H1 (cell line): ENCODE measurements at regions not wholly inside any gene's neighbourhood (a gene's known extent, or its start where the extent isn't known, plus 50 kb on each side); places are given as distances from the start of the nearest gene placed in this dataset.

Experiments used
- CTCF ChIA-PET: fragments of 300-600 bp; sonication (Branson Sonifier 250); formaldehyde crosslinking; loops from one replicate; lab custom pipeline; 2021; ENCODE audit not compliant: partially characterized antibody; lab: Charles Lee
- POLR2A ChIA-PET: fragments of 300-600 bp; sonication (Branson Sonifier 250); formaldehyde crosslinking; loops from one replicate; lab custom pipeline; 2021; ENCODE audit warnings: inconsistent platforms; ENCODE audit not compliant: partially characterized antibody; lab: Charles Lee
- DNase-seq, 2 experiments: peaks; one replicate each; pipeline versions ENCODE4 v3.0.0 to v3.0.0-alpha.2; 2010 to 2022; ENCODE audit warnings: low spot score in 2 of 2, low read depth in 1 of 2, mixed read lengths in 1 of 2
- FAIRE-seq: peaks from 2 replicates; lab custom pipeline; 2011; peaks lifted over from hg19 to GRCh38; lab: Jason Lieb, UNC
- H2AFZ ChIP-seq: 2 replicates; pipeline ENCODE4 v1.8.1; 2012; ENCODE audit warnings: low read length, inconsistent platforms
- H2AK5ac ChIP-seq: 2 replicates; pipeline ENCODE4 v1.6.1; 2013; ENCODE audit warnings: low read depth, low read length
- H2BK120ac ChIP-seq: replicated peaks from 2 replicates; pipeline ENCODE3; 2013; ENCODE audit warnings: low read depth, low read length, inconsistent platforms
- H2BK12ac ChIP-seq: 2 replicates; pipeline ENCODE4 v1.6.1; 2013; ENCODE audit warnings: low read depth, low read length
- H2BK15ac ChIP-seq: 2 replicates; pipeline ENCODE4 v1.6.1; 2013; ENCODE audit warnings: low read length
- H2BK20ac ChIP-seq: 2 replicates; pipeline ENCODE4 v1.6.1; 2013; ENCODE audit warnings: low read length
- H2BK5ac ChIP-seq: 2 replicates; pipeline ENCODE4 v1.6.1; 2013; ENCODE audit warnings: low read depth, low read length
- H3K14ac ChIP-seq: 2 replicates; pipeline ENCODE4 v1.6.1; 2013; ENCODE audit warnings: inconsistent platforms; ENCODE audit not compliant: insufficient read length
- H3K18ac ChIP-seq: 2 replicates; pipeline ENCODE4 v1.6.1; 2013; ENCODE audit warnings: low read length; ENCODE audit errors: extremely low read depth
- H3K23ac ChIP-seq: 2 replicates; pipeline ENCODE4 v1.6.1; 2013; ENCODE audit warnings: inconsistent platforms; ENCODE audit not compliant: insufficient read length
- H3K23me2 ChIP-seq: 2 replicates; pipeline ENCODE4 v1.6.1; 2013; ENCODE audit warnings: low read depth, low read length
- H3K27ac ChIP-seq: 2 replicates; pipeline ENCODE4 v1.6.1; 2011; ENCODE audit warnings: low read depth, low read length, inconsistent platforms
- H3K27me3 ChIP-seq, 4 experiments: replicated peaks in 1 of 4; 1 replicate in 1 of 4; 2 replicates in 3 of 4; pipeline versions ENCODE4 v1.6.1 to v1.8.1; 2011 to 2013; ENCODE audit warnings: low read length in 3 of 4, mild to moderate bottlenecking in 3 of 4, inconsistent platforms in 2 of 4, mixed read lengths in 2 of 4, moderate library complexity in 1 of 4; ENCODE audit not compliant: control insufficient read depth in 3 of 4, insufficient read depth in 3 of 4; ENCODE audit errors: extremely low read depth in 1 of 4
- H3K36me3 ChIP-seq, 4 experiments: 2 replicates each; pipeline versions ENCODE4 v1.6.1 to v1.8.1; 2011 to 2013; ENCODE audit warnings: mild to moderate bottlenecking in 4 of 4, low read length in 3 of 4, moderate library complexity in 2 of 4, control low read depth in 1 of 4, inconsistent platforms in 1 of 4; ENCODE audit not compliant: insufficient read depth in 4 of 4, control insufficient read depth in 2 of 4
- H3K4ac ChIP-seq: replicated peaks from 2 replicates; pipeline ENCODE3; 2013; ENCODE audit warnings: low read length, low read depth, mixed read lengths, inconsistent platforms; ENCODE audit not compliant: insufficient read length
- H3K4me1 ChIP-seq, 4 experiments: replicated peaks in 1 of 4; 1 replicate in 1 of 4; 2 replicates in 3 of 4; pipeline versions ENCODE4 v1.6.1 to v1.8.1; 2011 to 2013; ENCODE audit warnings: low read length in 3 of 4, inconsistent platforms in 2 of 4, mixed read lengths in 1 of 4; ENCODE audit not compliant: insufficient read depth in 4 of 4, control insufficient read depth in 3 of 4
- H3K4me2 ChIP-seq, 2 experiments: 2 replicates each; pipeline versions ENCODE4 v1.6.1 to v1.8.1; 2011 to 2013; ENCODE audit warnings: low read depth in 2 of 2, low read length in 2 of 2, control low read depth in 1 of 2, inconsistent platforms in 1 of 2, mild to moderate bottlenecking in 1 of 2; ENCODE audit not compliant: insufficient read depth in 1 of 2
- H3K4me3 ChIP-seq, 4 experiments: fragments of 200-600, 300-600 bp in 1 of 4; sonication (generic), shearing (Covaris generic), sonication (Bioruptor Twin) in 1 of 4; 2 replicates each; pipeline versions ENCODE4 v1.5.1 to v1.8.1; 2011 to 2016; ENCODE audit warnings: low read length in 4 of 4, low read depth in 3 of 4, control low read depth in 2 of 4, inconsistent platforms in 2 of 4, mild to moderate bottlenecking in 2 of 4, mixed read lengths in 1 of 4, moderate library complexity in 1 of 4; ENCODE audit not compliant: insufficient read depth in 2 of 4; ENCODE audit errors: extremely low read depth in 1 of 4
- H3K56ac ChIP-seq: replicated peaks from 2 replicates; pipeline ENCODE3; 2013; ENCODE audit warnings: low read depth, mild to moderate bottlenecking, mixed read lengths, low read length, inconsistent platforms; ENCODE audit not compliant: insufficient read length
- H3K79me1 ChIP-seq: 2 replicates; pipeline ENCODE4 v1.6.1; 2013; ENCODE audit warnings: low read depth, low read length, control low read depth
- H3K79me2 ChIP-seq, 2 experiments: 2 replicates each; pipeline versions ENCODE4 v1.6.1 to v1.8.1; 2012 to 2013; ENCODE audit warnings: low read length in 2 of 2, mild to moderate bottlenecking in 2 of 2, inconsistent platforms in 1 of 2; ENCODE audit not compliant: insufficient read depth in 2 of 2, control insufficient read depth in 1 of 2
- H3K9ac ChIP-seq, 4 experiments: replicated peaks in 1 of 4; 1 replicate in 1 of 4; 2 replicates in 3 of 4; pipeline versions ENCODE4 v1.6.1 to v1.8.1; 2011 to 2013; ENCODE audit warnings: low read depth in 3 of 4, low read length in 3 of 4, control low read depth in 2 of 4, mild to moderate bottlenecking in 2 of 4, moderate library complexity in 2 of 4, inconsistent platforms in 1 of 4; ENCODE audit errors: extremely low read depth in 1 of 4
- H3K9me3 ChIP-seq, 2 experiments: 2 replicates each; pipeline versions ENCODE4 v1.6.1 to v1.8.1; 2012 to 2013; ENCODE audit warnings: mild to moderate bottlenecking in 2 of 2, moderate library complexity in 2 of 2, control low read depth in 1 of 2, inconsistent platforms in 1 of 2, low read depth in 1 of 2, low read length in 1 of 2, mixed read lengths in 1 of 2; ENCODE audit not compliant: insufficient read depth in 2 of 2
- H4K20me1 ChIP-seq, 2 experiments: replicated peaks in 1 of 2; 2 replicates each; pipeline versions ENCODE3 to v1.8.1; 2011 to 2013; ENCODE audit warnings: inconsistent platforms in 2 of 2, low read length in 2 of 2, mild to moderate bottlenecking in 1 of 2; ENCODE audit not compliant: insufficient read depth in 2 of 2, control insufficient read depth in 1 of 2
- H4K5ac ChIP-seq: 2 replicates; pipeline ENCODE4 v1.6.1; 2013; ENCODE audit warnings: low read length, low read depth, mixed read lengths, inconsistent platforms; ENCODE audit not compliant: insufficient read length
- H4K8ac ChIP-seq: 2 replicates; pipeline ENCODE4 v1.8.0; 2013; ENCODE audit warnings: mild to moderate bottlenecking, moderate library complexity, low read length, inconsistent platforms; ENCODE audit not compliant: insufficient read depth; ENCODE audit errors: extremely low read depth
- H4K91ac ChIP-seq: replicated peaks from 2 replicates; pipeline ENCODE3; 2013; ENCODE audit warnings: low read length, mixed read lengths, inconsistent platforms; ENCODE audit not compliant: insufficient read length
- CBX8 ChIP-seq: fragments of 300-800, 300-1000 bp; sonication (generic); IDR thresholded peaks from 2 replicates; pipeline ENCODE4 v1.7.1; 2016; ENCODE audit warnings: low read depth, low read length, borderline replicate concordance
- CREB1 ChIP-seq: IDR thresholded peaks from 2 replicates; pipeline ENCODE4 v1.6.1; 2012; ENCODE audit warnings: inconsistent platforms
- EP300 ChIP-seq, 2 experiments: IDR thresholded peaks; 1 replicate in 1 of 2; 2 replicates in 1 of 2; pipeline ENCODE4 v1.6.1; 2011 to 2012; ENCODE audit warnings: low read depth in 2 of 2, low read length in 2 of 2, mild to moderate bottlenecking in 2 of 2, borderline replicate concordance in 1 of 2, inconsistent platforms in 1 of 2, moderate library complexity in 1 of 2
- MAFK ChIP-seq: IDR thresholded peaks from 2 replicates; pipeline ENCODE4 v1.6.1; 2012; ENCODE audit warnings: low read depth, mild to moderate bottlenecking, improper control_type of control experiment, low read length
- RAD21 ChIP-seq, 2 experiments: IDR thresholded peaks in 1 of 2; conservative IDR thresholded peaks in 1 of 2; 2 replicates each; pipeline ENCODE4 v1.6.1; 2011; ENCODE audit warnings: low read depth in 2 of 2, low read length in 2 of 2, improper control_type of control experiment in 1 of 2, inconsistent platforms in 1 of 2, mild to moderate bottlenecking in 1 of 2, moderate library complexity in 1 of 2
- SIN3A ChIP-seq, 2 experiments: IDR thresholded peaks in 1 of 2; conservative IDR thresholded peaks in 1 of 2; 2 replicates each; pipeline ENCODE4 v1.6.1; 2011 to 2012; ENCODE audit warnings: low read length in 2 of 2, improper control_type of control experiment in 1 of 2, low read depth in 1 of 2, mild to moderate bottlenecking in 1 of 2
- SP1 ChIP-seq: IDR thresholded peaks from 2 replicates; pipeline ENCODE4 v1.6.1; 2011; ENCODE audit warnings: low read depth, low read length
- SRF ChIP-seq: IDR thresholded peaks from 2 replicates; pipeline ENCODE4 v1.6.1; 2011; ENCODE audit warnings: mild to moderate bottlenecking, low read depth, low read length, moderate library complexity
- TCF12 ChIP-seq: IDR thresholded peaks from 2 replicates; pipeline ENCODE4 v1.6.1; 2011; ENCODE audit warnings: low read depth, mild to moderate bottlenecking, low read length
- WGBS, 2 experiments: shearing (Covaris generic) in 1 of 2; methylation state at CpG; one replicate each; pipeline versions ENCODE4 v1.1.6 to v1.1.7; 2013 to 2015; ENCODE audit warnings: low lambda C conversion rate in 2 of 2, mixed read lengths in 2 of 2, inconsistent platforms in 1 of 2, low coverage in 1 of 2, missing lambda C conversion rate in 1 of 2; ENCODE audit not compliant: insufficient replicate concordance in 2 of 2, insufficient coverage in 1 of 2, insufficient read length in 1 of 2; ENCODE audit errors: extremely low coverage in 1 of 2, missing lambda C conversion rate in 1 of 2; 5-methylcytosine and 5-hydroxymethylcytosine counted together
- TF ChIP-seq, protein P1 (sequence below), 3 experiments: IDR thresholded peaks; 1 replicate in 2 of 3; 2 replicates in 1 of 3; pipeline versions ENCODE4 v1.5.1 to v1.6.1; 2011; ENCODE audit warnings: low read length in 3 of 3, mild to moderate bottlenecking in 3 of 3, inconsistent platforms in 2 of 3, low read depth in 1 of 3, moderate library complexity in 1 of 3; ENCODE audit not compliant: insufficient read depth in 1 of 3; ENCODE audit errors: control extremely low read depth in 1 of 3

DNA sequence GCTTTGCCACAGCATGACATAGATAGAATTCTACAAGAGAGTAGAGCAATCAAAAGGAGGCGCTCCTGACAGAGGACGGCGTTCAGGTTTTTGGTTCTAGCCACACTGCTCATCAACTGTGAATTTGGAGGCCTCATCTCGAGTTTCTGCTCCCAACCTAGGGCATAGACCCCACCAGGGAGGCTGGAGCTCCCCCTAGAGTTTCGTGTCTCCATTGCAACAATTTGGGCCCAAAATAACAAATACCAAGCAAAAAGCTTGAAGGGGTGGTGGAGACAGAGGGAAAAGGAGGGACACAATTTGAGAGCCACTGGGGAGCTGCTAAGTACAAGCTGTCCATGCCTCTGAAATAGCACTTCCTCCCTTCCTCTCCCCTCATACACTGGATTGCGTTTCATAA is 297.0 kb downstream of the GPATCH2 start:
- Histone ChIP-seq H4K8ac (no peak overlapping the region), H3K79me1 (no peaks in the 10 kb centered on the region), H3K4me3 (no peak overlapping the region), H3K4me2 (no peak overlapping the region), H3K23me2 (no peaks in the 10 kb centered on the region), H2AK5ac (no peak overlapping the region), H3K27me3 (no peaks in the 10 kb centered on the region), H3K36me3 (no peaks in the 10 kb centered on the region), H3K4me1 (no peaks in the 10 kb centered on the region), H2BK5ac (no peak overlapping the region), H3K4ac (no peak overlapping the region), H3K27ac (no peak overlapping the region), H4K5ac (no peak overlapping the region), H2BK20ac (no peak overlapping the region), H2BK12ac (no peak overlapping the region), H2BK15ac (no peak overlapping the region), H3K9ac (no peak overlapping the region), H3K14ac (no peak overlapping the region), H3K18ac (no peak overlapping the region), H3K23ac (no peak overlapping the region), H3K9me3 (peaks cover 8 to 12% of the 10 kb centered on the region in 2 experiments), H3K79me2 (no peaks in the 10 kb centered on the region), H4K91ac (no peak overlapping the region), H2AFZ (no peak overlapping the region), H3K56ac (no peak overlapping the region), H2BK120ac (no peak overlapping the region), H4K20me1 (no peaks in the 10 kb centered on the region)
- FAIRE-seq: peak; percentile 74
- 49% methylated on average over 6 of the region's 6 CpGs; no CpG with 5 or more reads in 1 of the 2 experiments for whole genome bisulfite sequencing, 2 experiments
- no peak for TF ChIP-seq CBX8
- TF ChIP-seq RAD21 (IDR thresholded peaks at IDR 0.05 in 1 of 2, conservative IDR thresholded peaks at IDR 0.05 in 1 of 2; ENCODE audit: low read depth in 2 of 2, low read length in 2 of 2): peak; percentile 90 to 92
- TF ChIP-seq TCF12: no peak
- TF ChIP-seq SIN3A (conservative IDR thresholded peaks at IDR 0.05 in 1 of 2, IDR thresholded peaks at IDR 0.05 in 1 of 2; ENCODE audit: low read depth in 1 of 2, low read length in 2 of 2): no peak
- TF ChIP-seq SP1: no peak
- TF ChIP-seq, protein P1, sequence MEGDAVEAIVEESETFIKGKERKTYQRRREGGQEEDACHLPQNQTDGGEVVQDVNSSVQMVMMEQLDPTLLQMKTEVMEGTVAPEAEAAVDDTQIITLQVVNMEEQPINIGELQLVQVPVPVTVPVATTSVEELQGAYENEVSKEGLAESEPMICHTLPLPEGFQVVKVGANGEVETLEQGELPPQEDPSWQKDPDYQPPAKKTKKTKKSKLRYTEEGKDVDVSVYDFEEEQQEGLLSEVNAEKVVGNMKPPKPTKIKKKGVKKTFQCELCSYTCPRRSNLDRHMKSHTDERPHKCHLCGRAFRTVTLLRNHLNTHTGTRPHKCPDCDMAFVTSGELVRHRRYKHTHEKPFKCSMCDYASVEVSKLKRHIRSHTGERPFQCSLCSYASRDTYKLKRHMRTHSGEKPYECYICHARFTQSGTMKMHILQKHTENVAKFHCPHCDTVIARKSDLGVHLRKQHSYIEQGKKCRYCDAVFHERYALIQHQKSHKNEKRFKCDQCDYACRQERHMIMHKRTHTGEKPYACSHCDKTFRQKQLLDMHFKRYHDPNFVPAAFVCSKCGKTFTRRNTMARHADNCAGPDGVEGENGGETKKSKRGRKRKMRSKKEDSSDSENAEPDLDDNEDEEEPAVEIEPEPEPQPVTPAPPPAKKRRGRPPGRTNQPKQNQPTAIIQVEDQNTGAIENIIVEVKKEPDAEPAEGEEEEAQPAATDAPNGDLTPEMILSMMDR (IDR thresholded peaks at IDR 0.05; ENCODE audit: control extremely low read depth in 1 of 3, insufficient read depth in 1 of 3, low read depth in 1 of 3, low read length in 3 of 3): peak; percentile 58 to 86 (median 76)
- no peak for TF ChIP-seq MAFK
- no peak for TF ChIP-seq CREB1
- TF ChIP-seq EP300 (IDR thresholded peaks at IDR 0.05; ENCODE audit: borderline replicate concordance in 1 of 2, low read depth in 2 of 2, low read length in 2 of 2): no peak
- TF ChIP-seq SRF: no peak
- CTCF ChIA-PET: interaction anchor here (0.6 to 2.9 kb wide), 22 partner anchors 10 to 935 kb away, joined by 3 to 17 read pairs (median 4); no protein-coding TSS in a partner anchor
- DNase-seq: peak; percentile 58 to 83
- POLR2A ChIA-PET: no interaction called here
